SKM-1 (cell line): ENCODE measurements at regions not wholly inside any gene's neighbourhood (a gene's known extent, or its start where the extent isn't known, plus 50 kb on each side); places are given as distances from the start of the nearest gene placed in this dataset.

Experiments
- DNase-seq: peaks from one replicate; lab custom pipeline; 2025; ENCODE audit not compliant: unreplicated experiment; lab: John Stamatoyannopoulos, UW

- DNase-seq = no peak
These were observed 218.9 kb downstream of the PLOD2 start for GRCh38 chr3:145942052-145942451.

GRCh38 chr3:145943952-145944351, 217.0 kb downstream of the PLOD2 start:
- DNase-seq = no peak

- no peak for DNase-seq
These were observed 209.5 kb downstream of the PLOD2 start for GRCh38 chr3:145951441-145951840.

DNA sequence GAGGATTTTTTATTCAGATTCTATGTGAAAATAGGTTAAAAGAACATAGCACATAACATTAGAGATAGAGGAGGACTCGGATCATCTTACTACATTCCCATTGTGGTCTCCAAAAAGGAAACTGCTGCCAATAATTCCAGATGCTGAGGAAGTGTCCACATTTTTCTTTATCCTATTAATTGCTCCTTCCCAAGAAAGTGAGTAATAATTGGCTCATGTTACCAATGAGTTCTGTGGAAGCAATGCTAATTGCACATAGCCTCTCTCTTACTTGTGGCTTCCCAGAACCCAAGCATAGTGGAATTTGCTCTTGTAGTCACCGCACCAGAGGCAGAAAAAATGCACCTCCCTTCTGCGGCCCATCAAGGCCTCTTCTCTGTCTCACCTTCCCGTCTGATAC, 208.4 kb downstream of the PLOD2 start:
- DNase-seq = no peak

DNA sequence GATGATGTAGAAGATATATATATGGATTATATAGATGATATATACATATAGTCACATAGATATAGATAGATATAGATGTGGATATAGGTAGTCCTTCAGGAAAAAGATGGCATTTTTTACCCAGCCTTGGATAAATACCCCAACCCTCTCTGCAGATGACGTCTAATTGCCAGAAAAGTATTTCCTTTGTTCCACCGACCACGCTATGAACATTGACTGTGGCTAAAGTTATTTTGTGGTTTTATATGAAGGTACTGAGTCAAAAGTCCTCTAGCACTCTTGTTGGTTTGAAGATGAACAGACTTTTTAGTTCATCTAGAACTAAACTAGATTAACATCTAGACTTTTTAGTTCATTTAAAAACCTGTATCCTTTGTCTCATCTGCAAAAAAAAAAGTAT, 207.7 kb downstream of the PLOD2 start:
- no peak for DNase-seq

GRCh38 chr3:145959457-145960088, 201.4 kb downstream of the PLOD2 start:
- DNase-seq = no peak

- DNase-seq = no peak
These were observed 197.9 kb downstream of the PLOD2 start for GRCh38 chr3:145963111-145963510.

DNA sequence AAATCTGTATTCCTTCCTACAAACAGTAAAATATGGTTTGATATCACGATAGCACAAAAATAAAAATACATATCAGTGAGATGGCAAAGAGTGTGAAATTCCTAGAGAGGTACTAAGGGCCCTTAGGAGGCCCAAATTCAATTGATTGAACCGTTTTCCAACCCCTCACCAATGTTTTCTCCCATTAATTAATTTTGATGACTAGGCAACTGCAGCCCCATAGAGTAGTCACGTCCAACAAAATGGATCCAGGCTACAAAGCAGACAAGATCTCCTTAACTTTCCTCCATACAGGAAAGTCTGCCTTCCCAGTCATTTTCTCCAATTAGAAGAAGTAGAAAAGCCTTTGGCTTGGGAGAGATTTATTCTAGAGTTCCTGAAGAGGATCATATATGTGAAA, 193.9 kb downstream of the PLOD2 start:
- DNase-seq = no peak

GRCh38 chr3:145971186-145971585, 189.8 kb downstream of the PLOD2 start:
- DNase-seq = no peak

DNA sequence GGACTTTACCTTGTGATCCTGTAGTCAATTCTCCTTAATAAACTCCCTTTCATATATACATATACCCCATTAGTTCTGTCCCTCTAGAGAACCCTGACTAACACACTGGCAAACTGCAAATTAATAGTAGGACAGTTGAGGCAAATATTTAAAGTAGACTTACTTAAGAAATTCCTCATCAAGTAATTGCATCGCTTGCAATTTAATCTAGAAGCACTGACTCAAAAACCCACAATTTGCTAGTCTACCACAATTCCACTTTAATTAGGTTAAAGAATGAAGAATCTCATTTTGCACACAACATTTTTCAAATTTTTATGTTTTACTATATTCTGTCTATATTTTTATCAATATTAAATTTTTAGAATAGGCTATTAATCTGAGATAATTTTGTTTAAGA, 188.1 kb downstream of the PLOD2 start:
- no peak for DNase-seq

DNA sequence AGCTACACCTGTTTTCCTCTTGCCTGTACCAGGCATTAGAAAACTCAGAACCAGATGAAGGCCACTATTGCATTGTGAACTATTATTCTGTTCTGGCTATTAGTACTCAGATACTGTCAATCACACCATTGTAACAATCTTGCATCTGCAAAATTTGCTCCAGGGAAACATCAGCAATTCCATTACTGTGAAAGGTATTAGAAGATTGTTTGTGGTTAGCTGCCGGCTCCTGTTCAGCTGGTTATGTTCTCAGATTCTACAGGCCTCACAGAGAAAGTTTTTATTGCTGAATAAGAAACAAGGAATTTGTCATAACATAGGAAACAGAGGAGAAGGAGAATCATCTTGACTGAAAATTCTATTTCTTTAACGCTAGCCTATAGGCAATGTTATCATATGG, 179.9 kb downstream of the PLOD2 start:
- DNase-seq = no peak

GRCh38 chr3:145983101-145983500, 177.9 kb downstream of the PLOD2 start:
- DNase-seq = no peak
